ENCODE measurements at regions not wholly inside any gene's neighbourhood (a gene's known extent, or its start where the extent isn't known, plus 50 kb on each side); places are given as distances from the start of the nearest gene placed in this dataset.

- no peak overlapping the region for H3K4me3 ChIP-seq (ENCODE audit: low read depth, low read length)
- no peak for DNase-seq (ENCODE audit: low read depth, low spot score)
- no peak for TF ChIP-seq CTCF (IDR thresholded peaks at IDR 0.05; ENCODE audit: insufficient read depth, low read length, missing control alignments)
- POLR2A ChIA-PET: no interaction called here
- CTCF ChIA-PET: no interaction called here
Observed at GRCh38 chr20:52536040-52536439, 344.5 kb upstream of the ZFP64 start.

- DNase-seq (ENCODE audit: low read depth, low spot score): no peak
- POLR2A ChIA-PET: no interaction called here
- CTCF ChIA-PET: no interaction called here
- H3K4me3 ChIP-seq (ENCODE audit: low read depth, low read length): no peak overlapping the region
- no peak for TF ChIP-seq CTCF (IDR thresholded peaks at IDR 0.05; ENCODE audit: insufficient read depth, low read length, missing control alignments)
Observed at GRCh38 chr20:52534616-52535015, 343.0 kb upstream of the ZFP64 start.

- H3K4me3 ChIP-seq (ENCODE audit: low read depth, low read length): no peak overlapping the region
- CTCF ChIA-PET: no interaction called here
Observed at GRCh38 chr20:52533401-52533800, 341.8 kb upstream of the ZFP64 start.

GRCh38 chr20:52532674-52533073 is 341.1 kb upstream of the ZFP64 start:
- H3K4me3 ChIP-seq (ENCODE audit: low read depth, low read length): no peak overlapping the region
- DNase-seq (ENCODE audit: low read depth, low spot score): no peak
- TF ChIP-seq CTCF (IDR thresholded peaks at IDR 0.05; ENCODE audit: insufficient read depth, low read length, missing control alignments): no peak
- ChIA-PET CTCF (no interaction called here), POLR2A (no interaction called here)

More at GRCh38 chr20:52533401-52533800, 341.8 kb upstream of the ZFP64 start:
- DNase-seq (ENCODE audit: low read depth, low spot score): no peak
- no peak for TF ChIP-seq CTCF (IDR thresholded peaks at IDR 0.05; ENCODE audit: insufficient read depth, low read length, missing control alignments)
- POLR2A ChIA-PET: no interaction called here

GRCh38 chr20:52530571-52530970 is 339.0 kb upstream of the ZFP64 start:
- no peak for DNase-seq (ENCODE audit: low read depth, low spot score)
- no peak overlapping the region for H3K4me3 ChIP-seq (ENCODE audit: low read depth, low read length)
- ChIA-PET POLR2A (no interaction called here), CTCF (interaction anchor here (1.2 kb wide), 1 partner anchor 10 kb away, joined by 3 read pairs; no protein-coding TSS in a partner anchor)
- no peak for TF ChIP-seq CTCF (IDR thresholded peaks at IDR 0.05; ENCODE audit: insufficient read depth, low read length, missing control alignments)

GRCh38 chr20:52529826-52530225 is 338.2 kb upstream of the ZFP64 start:
- POLR2A ChIA-PET: no interaction called here
- H3K4me3 ChIP-seq (ENCODE audit: low read depth, low read length): no peak overlapping the region
- no peak for TF ChIP-seq CTCF (IDR thresholded peaks at IDR 0.05; ENCODE audit: insufficient read depth, low read length, missing control alignments)
- no peak for DNase-seq (ENCODE audit: low read depth, low spot score)
- CTCF ChIA-PET: no interaction called here
